ENCODE measurements at regions not wholly inside any gene's neighbourhood (a gene's known extent, or its start where the extent isn't known, plus 50 kb on each side); places are given as distances from the start of the nearest gene placed in this dataset.

DNA sequence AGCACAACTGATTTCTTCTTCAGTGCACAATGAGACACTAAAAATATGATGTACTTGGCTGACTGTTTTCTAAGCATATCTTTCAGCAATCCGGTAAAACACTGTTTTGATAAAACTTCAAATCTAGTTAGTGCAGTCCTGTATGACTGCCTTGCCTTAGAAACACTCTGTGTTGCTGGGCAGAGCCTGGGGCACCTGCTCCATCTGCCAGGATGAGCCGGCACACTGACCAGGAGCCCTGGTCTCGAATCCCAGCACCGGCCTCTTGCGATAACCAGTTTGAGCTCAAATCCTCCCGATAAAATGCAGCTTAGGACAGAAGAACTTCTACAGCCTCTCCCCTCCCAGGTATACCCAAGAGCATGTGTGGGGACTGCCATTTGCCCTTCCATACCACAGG lies 199.5 kb downstream of the SIPA1L2 start:
- Histone ChIP-seq H3K36me3 (ENCODE audit: control insufficient read depth in 5 of 5, insufficient read depth in 5 of 5, low read length in 5 of 5) (peaks cover 0 to 39% (median 16%) of the 10 kb centered on the region in 5 donors), H3K4me3 (ENCODE audit: low read depth in 1 of 5, low read length in 5 of 5) (no peak overlapping the region), H3K9ac (ENCODE audit: low read length in 5 of 5) (no peak overlapping the region), H3K27ac (ENCODE audit: low read depth, low read length) (no peak overlapping the region), H3K4me1 (ENCODE audit: control insufficient read depth in 5 of 5, insufficient read depth in 5 of 5, low read length in 5 of 5) (peaks cover 0 to 6% (median under 1%) of the 10 kb centered on the region in 5 donors), H3K9me3 (ENCODE audit: control insufficient read depth in 5 of 5, low read length in 5 of 5) (no peaks in the 10 kb centered on the region), H3K27me3 (ENCODE audit: control insufficient read depth in 5 of 5, insufficient read depth in 4 of 5, low read length in 5 of 5) (no peaks in the 10 kb centered on the region)

DNA sequence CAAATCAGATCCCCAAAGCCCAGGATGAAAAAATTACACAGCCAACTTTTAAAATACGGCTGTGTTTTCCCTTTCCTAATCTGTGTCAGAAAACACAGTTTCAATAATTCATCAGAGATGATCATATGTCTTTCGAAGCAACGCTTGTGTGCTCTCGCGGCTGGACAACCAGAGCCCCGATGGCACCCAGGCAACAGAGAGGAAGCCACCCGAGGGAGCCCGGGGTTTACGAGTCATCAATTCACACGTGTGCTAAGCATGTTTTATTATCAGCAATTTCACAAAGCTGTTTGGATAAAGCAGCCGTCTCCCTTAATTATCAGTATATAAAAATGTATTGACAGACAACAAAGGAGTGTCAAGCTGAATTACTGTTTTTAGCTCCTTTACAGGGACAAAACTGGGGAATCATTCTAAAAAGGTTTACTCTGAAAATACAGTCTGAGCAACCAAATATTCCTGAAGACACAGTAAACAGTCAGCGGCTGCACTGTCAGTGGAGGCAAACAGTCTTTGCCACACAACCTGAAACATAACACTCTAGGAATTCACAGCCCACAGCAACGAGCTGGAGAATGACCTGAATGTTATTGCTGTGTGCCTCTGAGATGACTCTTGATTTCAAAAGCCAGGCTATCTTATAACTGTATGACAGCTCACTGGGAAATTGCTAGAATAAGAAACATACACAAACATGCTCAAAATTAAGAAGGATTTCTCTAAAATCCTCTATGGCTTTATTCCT lies 201.0 kb downstream of the SIPA1L2 start:
- H3K27ac ChIP-seq (ENCODE audit: low read depth, low read length): no peak overlapping the region
- H3K4me1 ChIP-seq (ENCODE audit: control insufficient read depth in 5 of 5, insufficient read depth in 5 of 5, low read length in 5 of 5): peaks cover 0 to 6% (median 0%) of the 10 kb centered on the region in 5 donors
- H3K9me3 ChIP-seq (ENCODE audit: control insufficient read depth in 5 of 5, low read length in 5 of 5): no peaks in the 10 kb centered on the region
- H3K27me3 ChIP-seq (ENCODE audit: control insufficient read depth in 5 of 5, insufficient read depth in 4 of 5, low read length in 5 of 5): no peaks in the 10 kb centered on the region
- peaks cover 0 to 29% (median 20%) of the 10 kb centered on the region in 5 donors for H3K36me3 ChIP-seq (ENCODE audit: control insufficient read depth in 5 of 5, insufficient read depth in 5 of 5, low read length in 5 of 5)
- H3K4me3 ChIP-seq (ENCODE audit: low read depth in 1 of 5, low read length in 5 of 5): no peak overlapping the region
- no peak overlapping the region for H3K9ac ChIP-seq (ENCODE audit: low read length in 5 of 5)

DNA sequence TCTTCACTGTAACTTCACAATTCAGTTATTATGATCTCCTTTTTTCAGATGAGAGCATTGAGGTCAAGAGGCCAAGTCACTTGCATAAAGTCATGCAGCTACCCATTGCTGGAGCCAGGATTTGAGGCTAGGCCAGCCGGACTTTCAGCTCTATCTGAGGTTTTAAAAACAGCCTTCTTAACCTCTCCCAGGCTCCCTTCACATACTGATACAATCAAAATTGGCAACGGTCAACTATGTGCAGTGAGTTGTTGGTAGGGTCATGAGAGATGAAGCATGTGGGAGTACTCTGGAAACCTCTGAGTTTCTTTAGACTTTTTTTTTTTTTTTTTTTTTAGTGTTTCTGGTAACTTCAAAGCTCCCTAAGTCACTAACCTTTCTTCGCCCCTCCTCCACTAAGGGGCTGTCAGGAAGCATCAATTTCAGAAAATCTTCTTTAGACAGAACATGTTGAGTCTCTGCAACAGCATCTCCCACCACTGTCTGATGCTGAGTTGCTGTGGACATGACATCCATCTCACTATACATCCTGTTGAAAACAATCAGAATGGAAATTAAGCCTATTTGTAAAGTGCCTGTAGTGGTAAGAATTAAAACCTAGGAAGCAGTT lies 201.8 kb downstream of the SIPA1L2 start:
- H3K4me3 ChIP-seq (ENCODE audit: low read depth in 1 of 5, low read length in 5 of 5): no peak overlapping the region
- H3K9me3 ChIP-seq (ENCODE audit: control insufficient read depth in 5 of 5, low read length in 5 of 5): no peaks in the 10 kb centered on the region
- H3K4me1 ChIP-seq (ENCODE audit: control insufficient read depth in 5 of 5, insufficient read depth in 5 of 5, low read length in 5 of 5): peaks cover 0 to 6% (median under 1%) of the 10 kb centered on the region in 5 donors
- H3K27ac ChIP-seq (ENCODE audit: low read depth, low read length): no peak overlapping the region
- no peak overlapping the region for H3K9ac ChIP-seq (ENCODE audit: low read length in 5 of 5)
- no peaks in the 10 kb centered on the region for H3K27me3 ChIP-seq (ENCODE audit: control insufficient read depth in 5 of 5, insufficient read depth in 4 of 5, low read length in 5 of 5)
- H3K36me3 ChIP-seq (ENCODE audit: control insufficient read depth in 5 of 5, insufficient read depth in 5 of 5, low read length in 5 of 5): peaks cover under 1 to 32% (median 20%) of the 10 kb centered on the region in 5 donors

DNA sequence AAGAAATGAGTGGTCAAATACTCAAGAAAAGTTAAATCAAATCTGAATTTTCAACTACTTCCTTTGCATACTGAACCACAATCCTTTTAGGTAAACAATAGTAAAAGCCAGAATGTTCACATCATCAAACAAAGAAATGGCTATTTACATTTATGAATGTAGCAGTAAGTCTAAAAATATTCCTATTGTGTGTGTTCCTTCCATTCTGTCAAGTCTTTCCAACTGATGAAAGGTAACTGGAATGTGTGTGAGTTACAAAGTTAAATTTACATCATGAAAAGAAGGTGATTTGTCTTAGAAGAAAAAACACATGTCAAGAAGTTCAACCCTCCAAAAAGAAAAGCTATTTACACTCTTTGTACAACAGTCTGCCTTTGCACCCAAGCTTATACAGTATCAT lies 203.1 kb downstream of the SIPA1L2 start:
- H3K4me3 ChIP-seq (ENCODE audit: low read depth in 1 of 5, low read length in 5 of 5): no peak overlapping the region
- H3K27me3 ChIP-seq (ENCODE audit: control insufficient read depth in 5 of 5, insufficient read depth in 4 of 5, low read length in 5 of 5): no peaks in the 10 kb centered on the region
- peaks cover 0 to 7% (median 3%) of the 10 kb centered on the region in 5 donors for H3K4me1 ChIP-seq (ENCODE audit: control insufficient read depth in 5 of 5, insufficient read depth in 5 of 5, low read length in 5 of 5)
- H3K9ac ChIP-seq (ENCODE audit: low read length in 5 of 5): no peak overlapping the region
- no peaks in the 10 kb centered on the region for H3K9me3 ChIP-seq (ENCODE audit: control insufficient read depth in 5 of 5, low read length in 5 of 5)
- H3K36me3 ChIP-seq (ENCODE audit: control insufficient read depth in 5 of 5, insufficient read depth in 5 of 5, low read length in 5 of 5): peaks cover 2 to 31% (median 18%) of the 10 kb centered on the region in 5 donors
- H3K27ac ChIP-seq (ENCODE audit: low read depth, low read length): no peak overlapping the region

DNA sequence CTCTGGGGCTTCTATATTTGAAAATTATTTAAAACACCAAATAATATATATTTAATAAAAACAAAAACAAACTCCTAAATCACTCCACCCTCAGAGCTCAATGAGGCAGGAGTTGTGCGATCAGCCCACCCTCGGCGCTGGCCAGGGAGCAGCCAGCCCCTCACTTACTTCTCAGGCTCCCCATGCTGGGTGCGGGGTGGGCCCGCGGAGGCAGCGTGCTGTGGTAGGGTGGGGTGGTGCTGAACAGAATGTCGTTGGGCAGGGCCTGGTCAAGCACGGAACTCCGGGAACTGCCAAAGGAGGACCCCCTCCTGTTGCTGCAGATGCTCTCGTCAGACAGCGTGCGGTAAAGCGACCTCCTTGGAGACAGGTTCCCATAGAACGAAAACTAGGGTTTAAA lies 204.5 kb downstream of the SIPA1L2 start:
- Histone ChIP-seq H3K9me3 (ENCODE audit: control insufficient read depth in 5 of 5, low read length in 5 of 5) (no peaks in the 10 kb centered on the region), H3K27me3 (ENCODE audit: control insufficient read depth in 5 of 5, insufficient read depth in 4 of 5, low read length in 5 of 5) (no peaks in the 10 kb centered on the region), H3K9ac (ENCODE audit: low read length in 5 of 5) (no peak overlapping the region), H3K27ac (ENCODE audit: low read depth, low read length) (no peak overlapping the region), H3K4me1 (ENCODE audit: control insufficient read depth in 5 of 5, insufficient read depth in 5 of 5, low read length in 5 of 5) (peaks cover 0 to 7% (median 3%) of the 10 kb centered on the region in 5 donors), H3K36me3 (ENCODE audit: control insufficient read depth in 5 of 5, insufficient read depth in 5 of 5, low read length in 5 of 5) (peaks cover 2 to 37% (median 15%) of the 10 kb centered on the region in 5 donors), H3K4me3 (ENCODE audit: low read depth in 1 of 5, low read length in 5 of 5) (no peak overlapping the region)

DNA sequence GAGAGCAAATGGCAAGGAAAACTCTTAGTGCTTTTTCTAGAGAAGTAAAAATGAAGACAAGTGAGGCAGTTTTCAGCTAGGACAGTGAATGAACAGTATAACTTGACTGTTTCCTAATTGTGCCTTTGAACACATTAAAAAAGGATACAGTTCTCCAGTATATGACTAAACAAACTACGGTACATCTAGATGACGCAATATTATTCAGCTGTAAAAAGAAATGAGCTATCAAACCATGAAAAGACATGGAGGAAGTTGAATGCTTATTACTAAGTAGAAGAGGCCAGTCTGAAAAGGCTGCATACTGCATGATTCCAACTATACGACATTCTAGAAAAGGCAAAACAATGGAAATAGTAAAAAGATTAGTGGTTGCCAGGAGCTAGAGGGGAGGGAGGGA lies 206.3 kb downstream of the SIPA1L2 start:
- peaks cover 0 to 7% (median 3%) of the 10 kb centered on the region in 5 donors for H3K4me1 ChIP-seq (ENCODE audit: control insufficient read depth in 5 of 5, insufficient read depth in 5 of 5, low read length in 5 of 5)
- no peak overlapping the region for H3K9ac ChIP-seq (ENCODE audit: low read length in 5 of 5)
- no peaks in the 10 kb centered on the region for H3K27me3 ChIP-seq (ENCODE audit: control insufficient read depth in 5 of 5, insufficient read depth in 4 of 5, low read length in 5 of 5)
- H3K4me3 ChIP-seq (ENCODE audit: low read depth in 1 of 5, low read length in 5 of 5): no peak overlapping the region
- H3K9me3 ChIP-seq (ENCODE audit: control insufficient read depth in 5 of 5, low read length in 5 of 5): no peaks in the 10 kb centered on the region
- H3K36me3 ChIP-seq (ENCODE audit: control insufficient read depth in 5 of 5, insufficient read depth in 5 of 5, low read length in 5 of 5): peaks cover 2 to 42% (median 15%) of the 10 kb centered on the region in 5 donors
- no peak overlapping the region for H3K27ac ChIP-seq (ENCODE audit: low read depth, low read length)

DNA sequence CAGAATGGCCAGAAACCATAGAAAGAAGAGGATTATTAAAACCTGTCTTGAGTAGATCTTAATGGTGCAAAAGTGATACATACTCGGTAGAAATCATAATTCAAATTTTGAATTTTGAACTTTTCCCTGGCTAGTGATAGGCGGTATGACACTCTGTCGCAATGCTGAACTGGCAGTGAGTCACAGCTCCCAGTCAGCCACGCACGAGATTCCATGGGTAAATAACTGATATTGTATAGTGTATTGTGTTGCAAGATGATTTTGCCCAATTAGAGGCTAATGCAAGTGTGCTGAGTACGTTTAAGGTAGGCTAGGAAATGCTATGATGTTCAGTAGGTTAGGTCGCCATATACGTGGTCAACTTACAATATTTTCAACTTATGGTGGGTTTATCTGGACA lies 207.0 kb downstream of the SIPA1L2 start:
- Histone ChIP-seq H3K4me1 (ENCODE audit: control insufficient read depth in 5 of 5, insufficient read depth in 5 of 5, low read length in 5 of 5) (peaks cover 0 to 7% (median 3%) of the 10 kb centered on the region in 5 donors), H3K9ac (ENCODE audit: low read length in 5 of 5) (no peak overlapping the region), H3K9me3 (ENCODE audit: control insufficient read depth in 5 of 5, low read length in 5 of 5) (no peaks in the 10 kb centered on the region), H3K36me3 (ENCODE audit: control insufficient read depth in 5 of 5, insufficient read depth in 5 of 5, low read length in 5 of 5) (peaks cover 2 to 48% (median 15%) of the 10 kb centered on the region in 5 donors), H3K4me3 (ENCODE audit: low read depth in 1 of 5, low read length in 5 of 5) (no peak overlapping the region), H3K27me3 (ENCODE audit: control insufficient read depth in 5 of 5, insufficient read depth in 4 of 5, low read length in 5 of 5) (no peaks in the 10 kb centered on the region), H3K27ac (ENCODE audit: low read depth, low read length) (no peak overlapping the region)

DNA sequence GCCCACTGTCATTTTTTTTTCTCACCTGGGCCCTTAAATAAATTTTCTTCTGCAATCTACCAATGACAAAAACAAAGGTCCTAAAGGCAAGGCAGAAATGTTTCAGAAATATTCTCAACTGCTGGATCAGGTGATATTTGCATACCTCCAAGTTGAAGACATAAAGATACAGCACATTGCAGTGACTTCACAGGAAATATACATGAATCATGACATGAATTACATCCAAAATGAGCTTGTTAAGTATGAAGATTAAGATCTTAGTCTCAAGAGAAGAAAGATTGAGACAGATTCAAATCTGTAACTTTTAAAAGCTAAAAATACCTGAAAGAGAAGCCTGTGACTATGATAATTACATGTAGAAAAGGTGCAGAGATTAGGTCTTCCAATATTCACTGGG lies 207.8 kb downstream of the SIPA1L2 start:
- H3K27ac ChIP-seq (ENCODE audit: low read depth, low read length): no peak overlapping the region
- peaks cover 2 to 51% (median 9%) of the 10 kb centered on the region in 5 donors for H3K36me3 ChIP-seq (ENCODE audit: control insufficient read depth in 5 of 5, insufficient read depth in 5 of 5, low read length in 5 of 5)
- H3K9me3 ChIP-seq (ENCODE audit: control insufficient read depth in 5 of 5, low read length in 5 of 5): no peaks in the 10 kb centered on the region
- no peak overlapping the region for H3K9ac ChIP-seq (ENCODE audit: low read length in 5 of 5)
- H3K4me3 ChIP-seq (ENCODE audit: low read depth in 1 of 5, low read length in 5 of 5): no peak overlapping the region
- H3K4me1 ChIP-seq (ENCODE audit: control insufficient read depth in 5 of 5, insufficient read depth in 5 of 5, low read length in 5 of 5): peaks cover 0 to 7% (median 0%) of the 10 kb centered on the region in 5 donors
- H3K27me3 ChIP-seq (ENCODE audit: control insufficient read depth in 5 of 5, insufficient read depth in 4 of 5, low read length in 5 of 5): no peaks in the 10 kb centered on the region

DNA sequence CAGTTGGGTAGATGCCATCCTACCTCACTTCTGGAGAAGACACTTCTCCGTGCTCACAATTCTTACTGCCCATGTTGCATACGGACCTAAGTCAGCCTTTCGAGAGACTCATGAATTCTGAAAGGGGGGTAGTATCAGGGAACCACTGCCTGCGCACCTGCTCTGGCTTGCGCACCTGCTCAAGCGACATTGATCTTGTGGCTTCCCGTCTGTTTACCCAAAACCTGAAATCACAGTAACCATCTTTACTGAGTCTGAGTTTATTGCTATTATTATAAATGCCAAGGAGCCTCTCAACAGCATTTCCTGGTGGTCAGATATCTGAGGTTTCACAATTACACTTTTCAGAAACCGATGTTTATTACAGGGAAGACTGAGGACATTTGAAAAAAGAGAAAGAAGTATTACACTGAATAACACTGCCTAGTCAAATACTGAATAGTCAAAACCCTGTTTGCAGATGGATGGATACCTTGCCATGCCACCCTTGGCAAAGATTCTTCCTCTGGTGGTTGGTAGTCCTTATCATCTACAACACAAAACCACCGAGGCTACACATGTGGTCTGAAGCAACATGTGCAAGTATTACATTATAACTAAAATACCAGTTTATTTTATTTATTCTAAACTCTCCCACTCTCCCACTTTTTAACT lies 208.7 kb downstream of the SIPA1L2 start:
- peaks cover 2 to 52% (median 8%) of the 10 kb centered on the region in 5 donors for H3K36me3 ChIP-seq (ENCODE audit: control insufficient read depth in 5 of 5, insufficient read depth in 5 of 5, low read length in 5 of 5)
- H3K9me3 ChIP-seq (ENCODE audit: control insufficient read depth in 5 of 5, low read length in 5 of 5): no peaks in the 10 kb centered on the region
- no peak overlapping the region for H3K27ac ChIP-seq (ENCODE audit: low read depth, low read length)
- peaks cover 0 to 7% (median 0%) of the 10 kb centered on the region in 5 donors for H3K4me1 ChIP-seq (ENCODE audit: control insufficient read depth in 5 of 5, insufficient read depth in 5 of 5, low read length in 5 of 5)
- H3K9ac ChIP-seq (ENCODE audit: low read length in 5 of 5): no peak overlapping the region
- no peaks in the 10 kb centered on the region for H3K27me3 ChIP-seq (ENCODE audit: control insufficient read depth in 5 of 5, insufficient read depth in 4 of 5, low read length in 5 of 5)
- H3K4me3 ChIP-seq (ENCODE audit: low read depth in 1 of 5, low read length in 5 of 5): no peak overlapping the region
